MCF 10A (cell line): ENCODE measurements at regions not wholly inside any gene's neighbourhood (a gene's known extent, or its start where the extent isn't known, plus 50 kb on each side); places are given as distances from the start of the nearest gene placed in this dataset.

Experiments
- BruUV-seq: library from RNA; stranded (reverse); fragments of 400-500 nt; replicated peaks from 2 replicates; lab custom pipeline; 2021; lab: Mats Ljungman, UMichigan
- CTCF ChIA-PET: fragments of 300-600 bp; sonication (Branson Sonifier 250); formaldehyde crosslinking; extraction: SDS; loops from one replicate; lab custom pipeline; 2021; ENCODE audit warnings: antibody characterized with exemption, inconsistent platforms; lab: Yijun Ruan, JAX
- POLR2A ChIA-PET: fragments of 300-600, 350-650 bp; sonication (Branson Sonifier 250); formaldehyde crosslinking; extraction: SDS; loops from one replicate; lab custom pipeline; 2020; ENCODE audit warnings: antibody characterized with exemption, inconsistent platforms; lab: Yijun Ruan, JAX
- DNase-seq: peaks from one replicate; pipeline ENCODE4 v3.0.0-alpha.2; 2018; ENCODE audit not compliant: unreplicated experiment
- H3K27ac Mint-ChIP-seq: one replicate; pipeline ENCODE4 v1.8.0; 2022; ENCODE audit warnings: mild to moderate bottlenecking, low read depth, mixed read lengths; ENCODE audit not compliant: unreplicated experiment
- H3K27me3 Mint-ChIP-seq: one replicate; pipeline ENCODE4 v1.8.0; 2022; ENCODE audit warnings: mixed read lengths; ENCODE audit not compliant: insufficient read depth, unreplicated experiment
- H3K36me3 Mint-ChIP-seq: one replicate; pipeline ENCODE4 v1.8.0; 2022; ENCODE audit warnings: mild to moderate bottlenecking, moderate library complexity, mixed read lengths; ENCODE audit not compliant: insufficient read depth, unreplicated experiment
- H3K4me1 Mint-ChIP-seq: one replicate; pipeline ENCODE4 v1.8.0; 2022; ENCODE audit warnings: mixed read lengths; ENCODE audit not compliant: insufficient read depth, unreplicated experiment
- H3K4me3 Mint-ChIP-seq: one replicate; pipeline ENCODE4 v1.8.0; 2022; ENCODE audit warnings: mild to moderate bottlenecking, moderate library complexity, mixed read lengths; ENCODE audit not compliant: unreplicated experiment
- H3K9me3 Mint-ChIP-seq: one replicate; pipeline ENCODE4 v1.8.0; 2022; ENCODE audit warnings: mixed read lengths; ENCODE audit not compliant: unreplicated experiment
- CTCF ChIP-seq: fragments of 200-600 bp; IDR thresholded peaks from one replicate; pipeline ENCODE4 v1.8.0; 2022; ENCODE audit warnings: antibody characterized with exemption, mild to moderate bottlenecking; ENCODE audit not compliant: unreplicated experiment
- intact Hi-C: fragments of 100-400 bp; cut with micrococcal nuclease; formaldehyde crosslinking; loops from 2 replicates; pipeline ENCODE4 v1.14.1; 2022

- intact Hi-C loops: no loop called here
- Mint-ChIP-seq H3K27me3 (peaks cover 32% of the 10 kb centered on the region), H3K27ac (no peak overlapping the region), H3K4me3 (no peak overlapping the region), H3K36me3 (no peaks in the 10 kb centered on the region), H3K9me3 (no peaks in the 10 kb centered on the region), H3K4me1 (no peaks in the 10 kb centered on the region)
- ChIA-PET POLR2A (no interaction called here), CTCF (interaction anchor here (0.6 kb wide), 1 partner anchor 47 kb away, joined by 4 read pairs; no protein-coding TSS in a partner anchor)
- BruUV-seq: no TSS peak
- no peak for TF ChIP-seq CTCF
- DNase-seq: no peak
These were observed 674.7 kb downstream of the PLCL1 start for GRCh38 chr2:198479065-198479464.

GRCh38 chr2:198478361-198478760, 674.0 kb downstream of the PLCL1 start:
- DNase-seq: no peak
- intact Hi-C loops: no loop called here
- no peaks in the 10 kb centered on the region for H3K36me3 Mint-ChIP-seq
- no peak overlapping the region for H3K4me3 Mint-ChIP-seq
- ChIA-PET CTCF (no interaction called here), POLR2A (no interaction called here)
- H3K27ac Mint-ChIP-seq: no peak overlapping the region
- no peaks in the 10 kb centered on the region for H3K4me1 Mint-ChIP-seq
- BruUV-seq: no TSS peak
- no peaks in the 10 kb centered on the region for H3K9me3 Mint-ChIP-seq
- no peak for TF ChIP-seq CTCF
- H3K27me3 Mint-ChIP-seq: peaks cover 25% of the 10 kb centered on the region

- intact Hi-C loops: no loop called here
- Mint-ChIP-seq H3K4me3 (no peak overlapping the region), H3K9me3 (no peaks in the 10 kb centered on the region), H3K27ac (no peak overlapping the region), H3K4me1 (no peaks in the 10 kb centered on the region), H3K36me3 (no peaks in the 10 kb centered on the region), H3K27me3 (peaks cover 6% of the 10 kb centered on the region)
- DNase-seq: no peak
- no TSS peak for BruUV-seq
- CTCF ChIA-PET: no interaction called here
- POLR2A ChIA-PET: no interaction called here
- TF ChIP-seq CTCF: no peak
These were observed 671.6 kb downstream of the PLCL1 start for GRCh38 chr2:198476007-198476406.

- BruUV-seq: no TSS peak
- H3K9me3 Mint-ChIP-seq: no peaks in the 10 kb centered on the region
- no peak overlapping the region for H3K4me3 Mint-ChIP-seq
- no peaks in the 10 kb centered on the region for H3K36me3 Mint-ChIP-seq
- DNase-seq: peak; percentile 9
- ChIA-PET CTCF (no interaction called here), POLR2A (interaction anchor here (1.2 kb wide), 1 partner anchor 13 kb away, joined by 3 read pairs; no protein-coding TSS in a partner anchor)
- intact Hi-C loops: no loop called here
- H3K4me1 Mint-ChIP-seq: no peaks in the 10 kb centered on the region
- no peak for TF ChIP-seq CTCF
- H3K27ac Mint-ChIP-seq: no peak overlapping the region
- no peaks in the 10 kb centered on the region for H3K27me3 Mint-ChIP-seq
These were observed 666.9 kb downstream of the PLCL1 start for GRCh38 chr2:198471291-198471690.
